HEK293 (cell line): ENCODE measurements at regions not wholly inside any gene's neighbourhood (a gene's known extent, or its start where the extent isn't known, plus 50 kb on each side); places are given as distances from the start of the nearest gene placed in this dataset.

Experiments used
- BCL11B ChIP-seq: fragments of 450-650 bp; formaldehyde crosslinking; IDR thresholded peaks from 2 replicates; pipeline ENCODE4 v1.5.1; 2016; ENCODE audit warnings: low read depth, missing biosample characterization, missing genetic modification characterization
- BCL6B ChIP-seq: fragments of 450-650 bp; formaldehyde crosslinking; IDR thresholded peaks from 2 replicates; pipeline ENCODE4 v1.5.1; 2017; ENCODE audit warnings: missing biosample characterization, missing genetic modification characterization
- EGR2 ChIP-seq: fragments of 450-650 bp; formaldehyde crosslinking; IDR thresholded peaks from 2 replicates; pipeline ENCODE4 v1.5.1; 2016; ENCODE audit warnings: low read depth, missing biosample characterization, missing genetic modification characterization
- GLIS1 ChIP-seq: fragments of 450-650 bp; formaldehyde crosslinking; IDR thresholded peaks from 2 replicates; pipeline ENCODE4 v1.5.1; 2016; ENCODE audit warnings: missing biosample characterization, missing genetic modification characterization
- IKZF3 ChIP-seq: fragments of 450-650 bp; IDR thresholded peaks from 2 replicates; pipeline ENCODE4 v1.5.0; 2018; ENCODE audit warnings: missing biosample characterization, mild to moderate bottlenecking, missing genetic modification characterization, moderate library complexity
- KLF9 ChIP-seq: fragments of 450-650 bp; formaldehyde crosslinking; IDR thresholded peaks from 2 replicates; pipeline ENCODE4 v1.5.1; 2016; ENCODE audit warnings: missing biosample characterization, missing genetic modification characterization, low read depth
- MEIS1 ChIP-seq: sonication (generic); formaldehyde crosslinking; IDR thresholded peaks from 2 replicates; pipeline ENCODE4 v1.8.1; 2022; ENCODE audit warnings: missing genetic modification reagents, mild to moderate bottlenecking, borderline replicate concordance
- PATZ1 ChIP-seq: fragments of 450-650 bp; formaldehyde crosslinking; IDR thresholded peaks from 2 replicates; pipeline ENCODE4 v1.5.1; 2016; ENCODE audit warnings: missing biosample characterization, missing genetic modification characterization
- SP2 ChIP-seq: fragments of 450-650 bp; formaldehyde crosslinking; IDR thresholded peaks from 2 replicates; pipeline ENCODE4 v1.5.1; 2016; ENCODE audit warnings: missing biosample characterization, missing genetic modification characterization
- SP3 ChIP-seq: fragments of 450-650 bp; formaldehyde crosslinking; IDR thresholded peaks from 2 replicates; pipeline ENCODE4 v1.5.1; 2016; ENCODE audit warnings: missing biosample characterization, missing genetic modification characterization
- SP7 ChIP-seq: fragments of 450-650 bp; formaldehyde crosslinking; IDR thresholded peaks from 2 replicates; pipeline ENCODE4 v1.5.1; 2016; ENCODE audit warnings: missing biosample characterization, missing genetic modification characterization
- YY2 ChIP-seq: fragments of 450-650 bp; formaldehyde crosslinking; IDR thresholded peaks from 2 replicates; pipeline ENCODE4 v1.5.1; 2016; ENCODE audit warnings: missing biosample characterization, missing genetic modification characterization
- ZBTB17 ChIP-seq: fragments of 450-650 bp; formaldehyde crosslinking; IDR thresholded peaks from 2 replicates; pipeline ENCODE4 v1.5.1; 2016; ENCODE audit warnings: missing biosample characterization, missing genetic modification characterization
- ZNF138 ChIP-seq: fragments of 450-650 bp; formaldehyde crosslinking; IDR thresholded peaks from 2 replicates; pipeline ENCODE4 v1.5.1; 2016; ENCODE audit warnings: missing biosample characterization, missing genetic modification characterization, borderline replicate concordance
- ZNF146 ChIP-seq: fragments of 450-650 bp; formaldehyde crosslinking; IDR thresholded peaks from 2 replicates; pipeline ENCODE4 v1.5.1; 2016; ENCODE audit warnings: missing biosample characterization, missing genetic modification characterization
- ZNF174 ChIP-seq: fragments of 450-650 bp; formaldehyde crosslinking; IDR thresholded peaks from 2 replicates; pipeline ENCODE4 v1.5.0; 2017; ENCODE audit warnings: missing biosample characterization, mild to moderate bottlenecking, missing genetic modification characterization
- ZNF2 ChIP-seq: fragments of 450-650 bp; formaldehyde crosslinking; IDR thresholded peaks from 2 replicates; pipeline ENCODE4 v1.5.1; 2016; ENCODE audit warnings: missing biosample characterization, missing genetic modification characterization
- ZNF335 ChIP-seq: fragments of 450-650 bp; formaldehyde crosslinking; conservative IDR thresholded peaks from 2 replicates; pipeline ENCODE4 v1.5.1; 2016; ENCODE audit warnings: missing biosample characterization, missing genetic modification characterization
- ZNF366 ChIP-seq: fragments of 450-650 bp; formaldehyde crosslinking; conservative IDR thresholded peaks from 2 replicates; pipeline ENCODE4 v1.5.1; 2016; ENCODE audit warnings: missing biosample characterization, missing genetic modification characterization
- ZNF423 ChIP-seq: fragments of 450-650 bp; formaldehyde crosslinking; IDR thresholded peaks from 2 replicates; pipeline ENCODE4 v1.5.1; 2016; ENCODE audit warnings: missing biosample characterization, missing genetic modification characterization
- ZNF473 ChIP-seq: fragments of 450-650 bp; formaldehyde crosslinking; IDR thresholded peaks from 2 replicates; pipeline ENCODE4 v1.5.1; 2017; ENCODE audit warnings: missing biosample characterization, missing genetic modification characterization
- ZNF501 ChIP-seq: fragments of 450-650 bp; formaldehyde crosslinking; IDR thresholded peaks from 2 replicates; pipeline ENCODE4 v1.5.1; 2016; ENCODE audit warnings: missing biosample characterization, missing genetic modification characterization
- ZNF513 ChIP-seq: fragments of 450-650 bp; IDR thresholded peaks from 2 replicates; pipeline ENCODE4 v1.5.1; 2018; ENCODE audit warnings: missing biosample characterization, missing genetic modification characterization
- ZNF544 ChIP-seq: fragments of 450-650 bp; formaldehyde crosslinking; IDR thresholded peaks from 2 replicates; pipeline ENCODE4 v1.5.0; 2017; ENCODE audit warnings: missing biosample characterization, missing genetic modification characterization
- ZNF624 ChIP-seq: fragments of 450-650 bp; formaldehyde crosslinking; IDR thresholded peaks from 2 replicates; pipeline ENCODE4 v1.5.1; 2017; ENCODE audit warnings: missing biosample characterization, missing genetic modification characterization
- ZNF670 ChIP-seq: fragments of 450-650 bp; formaldehyde crosslinking; IDR thresholded peaks from 2 replicates; pipeline ENCODE4 v1.5.1; 2016; ENCODE audit warnings: missing biosample characterization, missing genetic modification characterization, low read depth
- ZNF747 ChIP-seq: fragments of 450-650 bp; formaldehyde crosslinking; IDR thresholded peaks from 2 replicates; pipeline ENCODE4 v1.5.1; 2016; ENCODE audit warnings: missing biosample characterization, missing genetic modification characterization
- ZSCAN16 ChIP-seq: fragments of 450-650 bp; formaldehyde crosslinking; IDR thresholded peaks from 2 replicates; pipeline ENCODE4 v1.5.1; 2016; ENCODE audit warnings: missing biosample characterization, missing genetic modification characterization
- TF ChIP-seq, protein P1 (sequence below): fragments of 450-650 bp; formaldehyde crosslinking; optimal IDR thresholded peaks from 2 replicates; pipeline ENCODE3; 2016; ENCODE audit warnings: missing biosample characterization, mild to moderate bottlenecking, missing genetic modification characterization
- TF ChIP-seq, protein P2 (sequence below): sonication (generic); formaldehyde crosslinking; IDR thresholded peaks from 2 replicates; pipeline ENCODE4 v1.8.1; 2022; ENCODE audit warnings: mild to moderate bottlenecking, moderate library complexity, missing genetic modification reagents
- TF ChIP-seq, protein P3 (sequence below): fragments of 450-650 bp; formaldehyde crosslinking; IDR thresholded peaks from 2 replicates; pipeline ENCODE4 v1.5.1; 2016; ENCODE audit warnings: missing biosample characterization, missing genetic modification characterization
- TF ChIP-seq, protein P4 (sequence below): fragments of 450-650 bp; formaldehyde crosslinking; IDR thresholded peaks from 2 replicates; pipeline ENCODE4 v1.5.1; 2017; ENCODE audit warnings: missing biosample characterization, missing genetic modification characterization

- no peak for TF ChIP-seq ZNF138 (tag by site-specific recombination)
- no peak for TF ChIP-seq ZNF174 (tag by site-specific recombination)
- TF ChIP-seq, protein P1, sequence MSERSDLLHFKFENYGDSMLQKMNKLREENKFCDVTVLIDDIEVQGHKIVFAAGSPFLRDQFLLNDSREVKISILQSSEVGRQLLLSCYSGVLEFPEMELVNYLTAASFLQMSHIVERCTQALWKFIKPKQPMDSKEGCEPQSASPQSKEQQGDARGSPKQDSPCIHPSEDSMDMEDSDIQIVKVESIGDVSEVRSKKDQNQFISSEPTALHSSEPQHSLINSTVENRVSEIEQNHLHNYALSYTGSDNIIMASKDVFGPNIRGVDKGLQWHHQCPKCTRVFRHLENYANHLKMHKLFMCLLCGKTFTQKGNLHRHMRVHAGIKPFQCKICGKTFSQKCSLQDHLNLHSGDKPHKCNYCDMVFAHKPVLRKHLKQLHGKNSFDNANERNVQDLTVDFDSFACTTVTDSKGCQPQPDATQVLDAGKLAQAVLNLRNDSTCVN (tag by site-specific recombination), result no peak
- no peak for TF ChIP-seq ZNF366 (tag by site-specific recombination)
- no peak for TF ChIP-seq ZBTB17 (tag by site-specific recombination)
- no peak for TF ChIP-seq ZNF513 (tag by site-specific recombination)
- no peak for TF ChIP-seq ZNF2 (tag by site-specific recombination)
- no peak for TF ChIP-seq PATZ1 (tag by site-specific recombination)
- TF ChIP-seq SP3, result no peak
- peak; percentile 51; the same call in 1 of the 2 replicates for TF ChIP-seq BCL11B (tag by site-specific recombination)
- TF ChIP-seq ZNF747, result no peak
- no peak for TF ChIP-seq ZNF335
- TF ChIP-seq YY2, result no peak
- no peak for TF ChIP-seq IKZF3
- no peak for TF ChIP-seq ZNF670
- no peak for TF ChIP-seq ZNF501 (tag by site-specific recombination)
- no peak for TF ChIP-seq ZNF423
- TF ChIP-seq SP7 (tag by site-specific recombination), result peak; percentile 92
- peak; percentile 87 for TF ChIP-seq MEIS1 (CRISPR knock-in tag)
- TF ChIP-seq GLIS1, result 0 out of 2 replicates have a peak, but pooled peaks have one; percentile 19
- TF ChIP-seq BCL6B, result peak; percentile 24; the same call in 1 of the 2 replicates
- no peak for TF ChIP-seq KLF9
- TF ChIP-seq, protein P2, sequence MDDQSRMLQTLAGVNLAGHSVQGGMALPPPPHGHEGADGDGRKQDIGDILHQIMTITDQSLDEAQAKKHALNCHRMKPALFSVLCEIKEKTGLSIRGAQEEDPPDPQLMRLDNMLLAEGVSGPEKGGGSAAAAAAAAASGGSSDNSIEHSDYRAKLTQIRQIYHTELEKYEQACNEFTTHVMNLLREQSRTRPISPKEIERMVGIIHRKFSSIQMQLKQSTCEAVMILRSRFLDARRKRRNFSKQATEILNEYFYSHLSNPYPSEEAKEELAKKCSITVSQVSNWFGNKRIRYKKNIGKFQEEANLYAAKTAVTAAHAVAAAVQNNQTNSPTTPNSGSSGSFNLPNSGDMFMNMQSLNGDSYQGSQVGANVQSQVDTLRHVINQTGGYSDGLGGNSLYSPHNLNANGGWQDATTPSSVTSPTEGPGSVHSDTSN (CRISPR knock-in tag), result no peak
- TF ChIP-seq, protein P3, sequence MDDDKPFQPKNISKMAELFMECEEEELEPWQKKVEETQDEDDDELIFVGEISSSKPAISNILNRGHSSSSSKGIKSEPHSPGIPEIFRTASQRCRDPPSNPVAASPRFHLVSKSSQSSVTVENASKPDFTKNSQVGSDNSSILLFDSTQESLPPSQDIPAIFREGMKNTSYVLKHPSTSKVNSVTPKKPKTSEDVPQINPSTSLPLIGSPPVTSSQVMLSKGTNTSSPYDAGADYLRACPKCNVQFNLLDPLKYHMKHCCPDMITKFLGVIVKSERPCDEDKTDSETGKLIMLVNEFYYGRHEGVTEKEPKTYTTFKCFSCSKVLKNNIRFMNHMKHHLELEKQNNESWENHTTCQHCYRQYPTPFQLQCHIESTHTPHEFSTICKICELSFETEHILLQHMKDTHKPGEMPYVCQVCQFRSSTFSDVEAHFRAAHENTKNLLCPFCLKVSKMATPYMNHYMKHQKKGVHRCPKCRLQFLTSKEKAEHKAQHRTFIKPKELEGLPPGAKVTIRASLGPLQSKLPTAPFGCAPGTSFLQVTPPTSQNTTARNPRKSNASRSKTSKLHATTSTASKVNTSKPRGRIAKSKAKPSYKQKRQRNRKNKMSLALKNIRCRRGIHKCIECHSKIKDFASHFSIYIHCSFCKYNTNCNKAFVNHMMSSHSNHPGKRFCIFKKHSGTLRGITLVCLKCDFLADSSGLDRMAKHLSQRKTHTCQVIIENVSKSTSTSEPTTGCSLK (tag by site-specific recombination), result no peak
- TF ChIP-seq, protein P4, sequence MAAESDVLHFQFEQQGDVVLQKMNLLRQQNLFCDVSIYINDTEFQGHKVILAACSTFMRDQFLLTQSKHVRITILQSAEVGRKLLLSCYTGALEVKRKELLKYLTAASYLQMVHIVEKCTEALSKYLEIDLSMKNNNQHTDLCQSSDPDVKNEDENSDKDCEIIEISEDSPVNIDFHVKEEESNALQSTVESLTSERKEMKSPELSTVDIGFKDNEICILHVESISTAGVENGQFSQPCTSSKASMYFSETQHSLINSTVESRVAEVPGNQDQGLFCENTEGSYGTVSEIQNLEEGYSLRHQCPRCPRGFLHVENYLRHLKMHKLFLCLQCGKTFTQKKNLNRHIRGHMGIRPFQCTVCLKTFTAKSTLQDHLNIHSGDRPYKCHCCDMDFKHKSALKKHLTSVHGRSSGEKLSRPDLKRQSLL, result no peak
- TF ChIP-seq SP2 (tag by site-specific recombination), result no peak
- no peak for TF ChIP-seq ZSCAN16
- no peak for TF ChIP-seq ZNF624 (tag by site-specific recombination)
- no peak for TF ChIP-seq ZNF473 (tag by site-specific recombination)
- no peak for TF ChIP-seq ZNF544
- TF ChIP-seq ZNF146 (tag by site-specific recombination), result no peak
- no peak for TF ChIP-seq EGR2 (tag by site-specific recombination)
Measured at GRCh38 chr18:65955747-65956146, 204.9 kb downstream of the CDH7 start (continued).
